GM19351 (cell line): ENCODE measurements at regions not wholly inside any gene's neighbourhood (a gene's known extent, or its start where the extent isn't known, plus 50 kb on each side); places are given as distances from the start of the nearest gene placed in this dataset.
"Not testable (repeated sequence)": the region's sequence is repeated elsewhere in the genome, so short reads cannot be mapped to it uniquely, and the experiment has no call there.

ENCODE experiments used
- ATAC-seq: cut with Tn5 transposase; IDR thresholded peaks from one replicate; pipeline ENCODE4 v1.9.1; 2021; ENCODE audit warnings: mild to moderate bottlenecking, moderate library complexity; ENCODE audit not compliant: unreplicated experiment

DNA sequence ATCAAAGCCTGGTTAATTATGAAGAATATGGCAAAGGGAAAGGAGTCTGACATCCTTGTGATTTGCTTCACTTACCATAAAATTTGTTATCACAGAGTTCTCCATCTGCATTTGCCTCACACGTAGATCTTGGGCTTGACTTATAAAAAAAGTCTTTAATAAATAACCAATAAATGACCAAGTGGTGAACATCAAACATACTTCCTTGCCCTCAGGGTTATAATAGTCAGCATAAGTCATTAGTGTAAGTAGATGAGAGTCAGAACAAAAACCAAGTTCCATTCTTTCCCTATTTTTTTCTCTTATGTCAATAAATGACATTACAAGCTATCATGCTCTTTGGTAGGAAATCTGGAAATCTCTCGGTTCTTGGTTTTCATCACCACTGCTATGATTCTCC is 635.4 kb upstream of the ATXN7L3B start:
- ATAC-seq: no peak

DNA sequence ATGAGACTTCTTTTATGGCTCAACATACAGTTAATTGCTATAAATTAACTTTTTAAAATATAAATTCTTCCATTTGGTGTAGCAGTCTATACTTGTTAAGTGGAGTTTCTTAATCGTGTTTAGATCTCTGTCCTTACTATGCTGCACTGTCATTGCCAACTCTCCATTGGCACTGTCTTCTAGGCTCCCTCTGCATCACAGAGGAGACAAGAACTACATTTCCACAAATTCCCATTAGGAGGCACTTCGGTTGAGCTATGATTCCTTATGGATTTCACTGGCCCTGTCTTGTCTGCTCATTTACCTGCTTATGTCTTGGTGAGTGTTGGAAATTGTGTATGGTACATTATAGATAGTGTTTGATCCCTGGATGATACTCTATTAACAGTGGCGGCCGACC is 630.9 kb upstream of the ATXN7L3B start:
- no peak for ATAC-seq

DNA sequence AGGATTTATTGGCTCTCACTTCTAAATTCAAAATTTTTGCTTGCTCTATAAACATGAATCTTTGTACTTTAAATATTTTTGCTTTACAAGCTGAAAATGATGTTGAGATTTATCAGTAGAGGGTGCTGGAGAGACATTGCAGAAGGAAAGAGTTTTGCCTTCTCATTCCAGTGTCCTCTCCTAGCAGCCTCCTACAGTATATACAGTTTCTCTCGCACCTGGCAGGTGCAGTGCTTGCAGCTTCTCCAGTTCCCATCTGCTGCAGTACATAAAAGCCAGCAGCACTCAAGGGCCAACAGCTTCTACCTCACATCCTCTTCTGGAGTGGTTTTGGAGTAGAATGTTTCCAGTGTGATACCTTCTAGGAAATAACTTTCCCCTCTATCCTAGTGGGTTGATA is 601.8 kb upstream of the ATXN7L3B start:
- ATAC-seq: no peak

DNA sequence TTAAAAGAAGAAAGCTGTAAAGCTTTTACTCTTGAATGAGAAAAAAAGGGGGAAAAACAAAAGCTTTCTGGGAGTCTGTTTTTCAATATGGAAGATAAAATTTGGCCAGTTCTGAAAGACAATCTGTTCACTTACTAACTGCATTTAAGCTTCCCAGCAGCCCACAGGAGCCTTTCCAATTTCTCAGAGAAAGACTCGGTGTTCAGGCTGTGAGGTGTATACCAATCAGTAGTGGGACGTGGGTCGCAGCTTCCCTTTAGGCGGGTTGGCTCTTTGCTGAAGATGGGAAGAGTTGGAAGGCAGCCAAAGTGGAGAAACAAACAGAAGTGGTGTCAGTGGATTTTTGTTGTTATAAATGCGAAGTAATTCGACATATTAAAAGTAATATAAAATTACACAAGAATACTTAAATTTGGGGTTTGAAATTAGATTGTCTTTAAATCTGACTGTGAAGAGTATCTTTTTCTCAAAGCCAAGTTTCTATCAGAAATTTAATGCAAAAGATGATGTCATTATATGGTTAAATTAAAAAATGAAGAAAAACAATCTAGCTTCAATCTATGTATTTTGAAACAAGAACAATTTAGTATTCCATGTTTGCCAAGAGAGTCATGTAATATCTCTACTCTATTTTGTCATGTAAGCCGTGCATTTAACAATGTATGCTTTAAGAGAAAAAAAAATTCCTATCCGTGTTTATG is 590.2 kb upstream of the ATXN7L3B start:
- no peak for ATAC-seq

DNA sequence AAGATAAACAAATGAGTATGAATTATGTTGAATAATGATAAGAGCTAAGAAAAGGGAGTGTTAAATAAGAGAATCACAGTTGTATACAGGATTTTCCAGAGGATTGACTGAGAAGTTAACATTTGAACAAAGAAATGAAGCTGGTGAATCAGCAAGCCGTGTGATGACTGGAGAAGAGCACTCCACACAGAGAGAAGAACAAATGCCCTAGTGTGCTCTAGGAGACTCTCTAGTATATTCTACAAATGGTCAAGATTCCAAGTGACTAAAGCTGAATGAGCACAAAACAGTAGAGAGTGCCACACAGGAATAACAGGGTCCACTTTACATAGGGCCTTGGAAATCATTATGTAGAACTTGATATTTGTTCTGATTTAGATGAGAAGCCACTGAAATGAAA is 587.1 kb upstream of the ATXN7L3B start:
- ATAC-seq: no peak

DNA sequence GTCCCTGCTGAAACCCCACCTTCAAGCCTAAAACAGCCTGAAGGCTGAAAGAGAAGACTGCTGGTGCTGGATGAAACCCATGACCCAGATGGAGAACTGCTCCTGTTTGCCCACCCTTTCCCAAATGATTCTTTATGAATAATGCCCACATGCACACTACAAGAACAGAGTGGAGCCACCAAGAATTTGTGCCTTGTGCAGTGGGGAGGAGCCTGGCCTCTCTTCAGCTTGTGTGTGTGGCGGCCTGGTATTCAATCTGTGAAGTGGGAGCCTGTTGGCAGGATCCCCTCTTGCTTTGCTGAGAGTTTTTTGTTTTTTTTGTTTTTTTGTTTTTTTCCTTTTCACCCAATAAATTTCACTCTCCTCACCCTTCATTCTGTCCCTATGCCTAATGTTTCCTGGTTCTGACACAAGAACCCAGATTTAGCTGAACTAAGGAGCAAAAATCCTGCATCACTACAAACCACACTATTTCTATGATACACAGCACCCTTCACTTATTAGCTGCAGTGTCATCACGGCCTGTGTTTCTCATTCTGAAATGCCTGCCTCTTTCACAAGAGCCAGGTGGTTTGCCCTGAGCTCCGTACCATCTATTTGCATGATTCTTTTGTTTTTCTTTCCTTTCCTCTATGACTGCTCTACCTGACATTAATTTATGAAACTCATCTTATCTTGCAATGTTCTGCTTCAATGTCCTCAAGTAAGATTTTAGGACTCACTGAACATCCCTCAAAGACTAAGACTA is 585.5 kb upstream of the ATXN7L3B start:
- ATAC-seq: no peak

DNA sequence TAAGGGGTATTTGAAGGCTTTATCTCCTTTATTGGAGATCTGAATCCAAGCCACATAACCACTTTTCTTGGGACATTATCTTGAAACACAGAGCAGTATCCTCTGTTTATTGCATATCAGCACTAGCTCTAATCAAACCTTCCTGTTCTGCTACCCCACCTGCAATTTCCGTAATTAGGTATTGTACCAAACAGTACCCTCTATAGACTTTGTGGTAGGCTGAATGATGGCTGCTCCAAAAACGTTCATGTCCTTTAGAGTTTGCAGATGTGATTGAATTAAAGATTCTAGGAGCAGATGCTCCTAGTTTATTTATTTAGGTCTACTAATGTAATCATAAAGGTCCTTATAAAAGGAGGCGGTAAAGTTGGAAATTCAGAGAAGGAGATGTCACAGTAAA is 573.0 kb upstream of the ATXN7L3B start:
- no peak for ATAC-seq

DNA sequence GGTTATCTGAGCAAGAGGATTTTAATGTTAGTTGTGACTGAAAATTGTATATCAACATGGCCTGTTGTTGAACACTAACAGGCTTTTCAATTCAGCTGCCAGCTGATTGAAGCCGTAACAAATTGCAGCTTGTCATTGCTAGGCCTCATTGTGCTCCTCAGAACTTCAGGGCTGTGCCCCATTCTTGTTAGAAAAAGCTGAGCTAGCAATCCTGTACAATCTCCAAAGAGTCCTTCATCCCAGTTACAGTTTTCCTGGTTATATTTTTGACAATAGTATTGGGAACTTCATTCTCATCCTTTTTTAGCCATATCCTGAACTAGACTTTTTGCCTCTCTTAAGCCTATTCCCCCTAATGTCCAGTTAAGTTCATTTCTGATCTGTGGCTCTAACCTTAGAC is 564.1 kb upstream of the ATXN7L3B start:
- ATAC-seq: no peak

DNA sequence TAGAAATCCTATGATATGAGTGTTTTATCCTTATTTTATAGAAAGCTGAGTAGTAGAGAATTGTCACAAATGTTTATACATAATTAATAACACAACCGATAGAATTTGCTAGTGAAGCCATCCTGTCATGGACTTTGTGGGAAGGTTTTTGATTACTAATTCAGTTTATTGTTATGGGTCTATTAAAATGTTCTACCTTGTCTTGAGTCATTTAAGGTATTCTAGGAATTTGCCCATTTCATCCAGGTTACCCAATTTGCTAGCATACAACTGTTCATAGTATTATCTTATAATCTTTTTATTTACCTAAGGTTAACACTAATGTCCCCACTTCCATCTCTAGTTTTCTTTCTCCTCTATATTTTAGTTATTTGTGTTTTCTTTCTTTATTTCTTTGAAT is 553.1 kb upstream of the ATXN7L3B start:
- no peak for ATAC-seq

DNA sequence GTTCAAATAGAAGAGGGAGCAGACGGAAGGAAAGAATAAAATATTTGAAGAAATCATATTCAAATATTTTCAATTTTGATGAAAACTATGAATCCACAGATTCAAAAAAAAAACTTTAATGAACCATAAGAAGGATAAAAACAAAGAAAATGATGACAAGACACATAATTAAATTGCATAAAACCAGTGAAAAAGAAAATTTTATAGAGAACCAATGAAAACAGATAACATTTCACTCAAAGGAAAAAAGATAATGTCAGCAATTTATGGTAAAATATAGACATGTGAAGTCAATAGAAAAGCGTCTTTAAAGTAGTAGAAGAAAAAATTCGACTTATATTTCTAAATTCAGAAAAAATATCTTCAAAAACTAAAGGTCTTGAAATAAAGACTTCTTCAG is 546.5 kb upstream of the ATXN7L3B start:
- ATAC-seq: no peak

DNA sequence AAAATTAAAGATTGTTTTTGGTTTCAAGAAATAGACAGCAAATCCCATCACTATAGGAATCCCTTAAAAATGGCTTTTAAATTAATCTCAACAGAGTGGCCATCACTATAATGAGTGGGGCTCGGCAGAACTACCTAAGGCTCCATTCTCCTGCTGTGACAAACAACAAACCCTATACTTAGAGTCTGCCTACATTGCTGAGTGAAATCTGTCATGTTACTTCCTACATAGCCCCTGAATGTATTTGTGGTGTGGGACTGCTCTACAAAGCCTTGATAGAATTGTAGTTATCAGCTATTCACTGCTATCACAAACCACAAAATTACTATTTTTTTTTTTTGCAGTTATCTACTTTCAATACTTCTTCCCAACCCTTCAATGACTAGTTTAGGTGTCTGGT is 538.7 kb upstream of the ATXN7L3B start:
- ATAC-seq: no peak

DNA sequence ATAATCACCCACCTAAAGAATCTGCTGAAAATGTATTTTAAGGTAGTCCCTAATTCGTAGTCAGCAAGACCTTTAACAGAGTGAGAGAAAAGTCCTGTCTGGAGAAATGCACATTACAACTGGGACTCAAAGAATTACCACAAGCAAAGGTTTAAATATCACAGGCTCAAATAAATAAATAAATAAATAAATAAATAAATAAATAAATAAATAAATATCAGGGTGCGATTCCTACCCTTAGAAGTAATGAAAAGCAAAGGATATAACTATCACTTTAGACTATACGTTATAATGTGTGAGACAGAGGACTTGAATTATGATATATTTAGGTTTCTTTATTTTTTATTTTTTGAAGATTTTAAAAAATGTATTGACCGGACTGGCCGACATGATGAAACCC is 522.5 kb upstream of the ATXN7L3B start:
- no peak for ATAC-seq

DNA sequence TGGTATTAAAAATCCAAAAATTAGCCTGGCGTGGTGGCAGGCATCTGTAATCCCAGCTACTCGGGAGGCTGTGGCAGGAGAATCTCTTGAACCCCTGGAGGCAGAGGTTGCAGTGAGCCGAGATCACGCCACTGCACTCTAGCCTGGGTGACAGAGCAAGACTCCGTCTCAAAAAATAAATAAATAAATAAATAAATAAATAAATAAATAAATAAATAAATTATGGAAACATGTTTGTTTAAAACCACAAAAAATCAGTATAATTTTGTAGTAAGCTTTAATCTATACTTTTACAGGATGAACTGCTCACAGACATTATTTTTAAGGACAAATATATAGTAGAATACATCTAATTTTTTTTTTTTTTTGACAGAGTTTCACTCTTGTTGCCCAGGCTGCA is 521.3 kb upstream of the ATXN7L3B start:
- not testable (repeated sequence) for ATAC-seq

DNA sequence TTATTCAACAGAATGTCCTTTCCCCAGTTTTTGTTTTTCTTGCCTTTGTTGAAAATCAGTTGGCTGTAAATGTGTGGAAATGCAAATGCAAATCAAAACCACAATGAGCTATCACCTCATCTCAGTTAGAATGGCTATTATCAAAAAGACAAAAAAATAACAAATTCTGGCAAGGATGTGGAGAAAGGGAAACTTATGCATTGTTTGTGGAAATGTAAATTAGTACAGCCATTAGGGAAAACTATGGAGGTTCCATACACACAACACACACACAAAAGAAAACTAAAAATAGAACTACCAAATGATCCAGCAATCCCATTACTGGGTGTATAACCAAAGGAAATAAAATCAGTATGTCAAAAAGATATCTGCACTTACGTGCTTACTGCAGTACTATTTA is 518.8 kb upstream of the ATXN7L3B start:
- no peak for ATAC-seq

DNA sequence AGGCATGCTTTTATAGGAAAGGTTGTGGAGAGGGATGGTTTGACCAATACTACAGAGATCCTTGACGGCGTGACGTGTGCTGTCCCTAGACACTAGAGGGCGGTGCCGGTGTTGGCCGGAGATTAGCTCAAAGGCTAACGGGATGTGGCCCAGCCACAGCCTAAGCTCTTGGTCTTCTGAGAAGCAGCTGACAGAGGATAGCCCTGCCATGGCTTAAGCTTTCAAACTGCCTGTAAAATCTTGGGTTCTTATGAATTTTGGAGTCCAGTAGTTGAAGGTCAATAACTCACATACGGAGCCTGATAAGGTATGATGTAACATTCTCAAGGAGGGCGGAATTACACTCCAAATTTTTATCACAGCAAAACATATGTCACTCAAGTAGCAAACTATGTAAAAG is 515.7 kb upstream of the ATXN7L3B start:
- ATAC-seq: peak; percentile 100

DNA sequence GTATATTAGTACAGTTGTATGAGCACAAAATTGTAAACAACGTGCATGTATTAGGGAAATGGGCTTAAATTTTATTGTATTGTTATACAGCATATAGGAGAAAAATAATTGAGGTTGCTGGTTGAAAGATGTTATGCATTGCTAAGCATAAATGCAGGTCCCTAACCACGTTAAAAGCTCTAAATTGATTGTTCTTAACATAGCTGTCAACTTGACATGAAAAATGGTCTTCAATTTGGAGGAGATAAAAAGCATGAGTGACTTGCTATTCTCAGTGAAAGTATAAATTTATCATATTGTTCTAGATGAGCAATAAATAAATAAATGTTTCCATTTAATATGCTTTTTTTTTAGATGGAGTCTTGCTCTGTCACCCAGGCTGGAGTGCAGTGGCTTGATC is 506.6 kb upstream of the ATXN7L3B start:
- ATAC-seq: no peak

DNA sequence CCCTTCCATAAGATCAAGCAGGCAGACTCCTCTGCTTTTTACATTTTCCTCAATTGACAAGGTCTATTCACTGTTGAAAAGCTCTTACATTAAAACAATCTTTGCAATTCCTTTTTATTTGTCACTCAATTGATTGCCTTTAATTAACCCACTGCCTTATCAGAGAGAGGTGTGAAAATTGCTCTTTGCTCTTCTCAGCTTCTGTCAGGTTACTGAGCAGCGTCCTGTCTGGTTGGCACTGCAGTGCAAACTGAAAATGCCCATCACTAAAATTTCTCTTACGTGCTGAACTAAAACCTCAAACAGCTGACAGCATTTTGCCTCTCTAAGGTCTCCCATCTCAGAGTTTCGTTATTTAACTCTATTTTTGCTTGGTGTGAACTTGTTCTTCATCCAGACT is 504.1 kb upstream of the ATXN7L3B start:
- no peak for ATAC-seq

DNA sequence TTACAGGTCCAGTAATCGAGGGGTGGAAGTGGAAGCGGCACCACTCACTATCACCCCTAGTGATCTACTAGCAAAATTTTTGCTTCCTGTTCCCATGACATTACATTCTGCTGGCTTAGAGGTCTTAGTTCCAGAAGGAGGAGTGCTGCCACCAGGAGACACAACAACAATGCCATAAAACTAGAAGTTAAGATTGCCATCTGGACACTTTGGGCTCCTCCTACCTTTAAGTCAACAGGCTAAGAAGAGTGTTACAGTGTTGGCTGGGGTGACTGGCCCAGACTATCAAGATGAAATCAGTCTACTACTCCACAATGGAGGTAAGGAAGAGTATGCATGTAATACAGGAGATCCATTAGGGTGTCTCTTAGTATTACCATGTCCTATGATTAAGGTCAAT is 498.5 kb upstream of the ATXN7L3B start:
- ATAC-seq: not testable (repeated sequence)

DNA sequence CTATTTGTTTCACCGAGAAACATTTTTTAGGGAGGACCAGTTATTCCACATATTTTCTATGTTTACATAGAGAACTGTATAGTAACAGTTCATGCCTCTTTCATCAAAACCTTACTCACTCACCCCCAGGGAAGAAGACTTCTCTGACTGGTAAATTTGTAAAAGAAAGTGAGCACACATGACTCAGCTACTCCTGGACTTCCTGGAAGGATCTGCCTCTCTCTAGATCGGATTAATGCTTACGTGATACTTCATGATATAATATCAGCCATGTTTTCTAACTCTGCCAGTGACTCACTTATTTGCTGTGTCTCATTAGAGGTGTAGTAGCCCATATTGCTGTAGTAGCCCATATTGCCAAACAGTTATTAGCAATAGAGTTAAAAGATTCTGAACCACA is 494.3 kb upstream of the ATXN7L3B start:
- no peak for ATAC-seq

DNA sequence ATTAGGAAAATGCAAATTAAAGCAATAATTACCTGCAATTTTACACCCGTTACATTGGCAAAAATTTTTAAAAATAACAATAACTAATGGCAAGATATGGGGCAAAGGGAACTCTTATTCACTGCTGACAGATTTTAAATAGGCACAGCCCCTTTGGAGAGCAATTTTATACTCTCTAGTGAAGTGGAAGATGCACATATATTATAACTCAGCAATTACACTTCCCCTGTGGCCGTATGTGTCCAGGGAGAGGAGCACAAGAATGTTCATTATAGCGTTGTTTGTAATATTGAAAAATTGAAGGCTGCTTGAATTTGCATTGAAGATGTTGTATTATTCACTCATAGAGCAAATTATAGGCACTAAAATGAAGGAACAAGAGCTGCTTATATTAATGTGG is 488.3 kb upstream of the ATXN7L3B start:
- ATAC-seq: no peak

DNA sequence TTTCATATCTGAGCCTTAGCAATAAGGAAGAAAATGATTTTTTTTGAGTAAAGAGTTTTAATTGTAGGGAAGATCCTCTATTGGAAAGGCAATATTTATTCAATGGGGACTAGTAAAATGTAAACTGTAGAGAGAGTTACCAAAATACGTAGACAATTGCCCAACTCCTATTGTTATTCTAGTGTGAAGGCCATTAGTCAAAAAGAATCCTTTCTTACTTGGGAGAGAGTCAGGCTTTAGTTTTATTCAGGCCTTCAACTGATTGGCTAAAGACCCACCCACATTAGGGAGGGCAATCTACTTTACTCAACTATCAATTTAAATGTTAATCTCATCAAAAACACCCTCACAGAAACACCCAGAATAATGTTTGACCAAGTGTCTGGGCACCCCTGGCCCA is 485.8 kb upstream of the ATXN7L3B start:
- no peak for ATAC-seq

DNA sequence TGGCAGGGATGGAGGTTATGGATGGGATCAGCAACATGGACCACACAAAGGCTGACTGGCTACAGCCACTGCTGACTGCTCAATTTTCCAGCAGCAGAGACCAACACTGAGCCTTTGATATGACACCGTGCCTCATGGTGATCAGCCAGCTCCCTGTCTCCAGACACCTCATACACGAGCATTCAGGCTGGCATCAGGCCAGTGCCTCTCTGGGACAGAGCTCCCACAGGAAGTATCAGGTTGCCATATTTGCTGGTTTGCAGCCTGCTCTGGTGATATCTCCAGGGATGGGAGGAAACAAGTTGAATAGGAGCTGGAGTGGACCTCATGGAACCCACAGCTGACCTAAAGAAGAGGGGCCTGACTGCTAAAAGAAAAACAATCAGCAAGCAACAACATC is 471.2 kb upstream of the ATXN7L3B start:
- no peak for ATAC-seq

DNA sequence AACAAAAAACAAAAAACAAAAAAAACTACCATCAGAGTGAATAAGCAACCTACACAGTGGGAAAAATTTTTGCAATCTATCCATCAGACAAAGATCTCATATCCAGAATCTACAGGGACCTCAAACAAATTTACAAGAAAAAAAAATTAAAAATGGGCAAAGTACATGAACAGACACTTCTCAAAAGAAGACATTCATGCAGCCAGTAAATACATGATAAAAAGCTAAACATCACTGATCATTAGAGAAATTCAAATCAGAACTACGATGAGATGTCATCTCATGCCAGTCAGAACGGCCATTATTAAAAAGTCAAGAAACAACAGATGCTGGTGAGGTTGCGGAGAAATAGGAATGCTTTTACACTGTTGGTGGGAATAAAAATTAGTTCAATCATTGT is 466.5 kb upstream of the ATXN7L3B start:
- no peak for ATAC-seq
